Activated CD8-positive, alpha-beta memory T cell treated with anti-CD3 and anti-CD28 coated beads for 1 hour (primary cell): ENCODE measurements at regions not wholly inside any gene's neighbourhood (a gene's known extent, or its start where the extent isn't known, plus 50 kb on each side); places are given as distances from the start of the nearest gene placed in this dataset.

ENCODE experiments used
- DNase-seq, 2 donors: peaks; one replicate each; pipeline ENCODE4 v3.0.0-alpha.2; 2020; ENCODE audit warnings: low read depth in 1 of 2; ENCODE audit errors: extremely low read depth in 1 of 2

GRCh38 chr2:5841126-5841525 is 148.9 kb downstream of the SOX11 start:
- no peak for DNase-seq

GRCh38 chr2:5842326-5842725 is 150.1 kb downstream of the SOX11 start:
- no peak for DNase-seq

DNA sequence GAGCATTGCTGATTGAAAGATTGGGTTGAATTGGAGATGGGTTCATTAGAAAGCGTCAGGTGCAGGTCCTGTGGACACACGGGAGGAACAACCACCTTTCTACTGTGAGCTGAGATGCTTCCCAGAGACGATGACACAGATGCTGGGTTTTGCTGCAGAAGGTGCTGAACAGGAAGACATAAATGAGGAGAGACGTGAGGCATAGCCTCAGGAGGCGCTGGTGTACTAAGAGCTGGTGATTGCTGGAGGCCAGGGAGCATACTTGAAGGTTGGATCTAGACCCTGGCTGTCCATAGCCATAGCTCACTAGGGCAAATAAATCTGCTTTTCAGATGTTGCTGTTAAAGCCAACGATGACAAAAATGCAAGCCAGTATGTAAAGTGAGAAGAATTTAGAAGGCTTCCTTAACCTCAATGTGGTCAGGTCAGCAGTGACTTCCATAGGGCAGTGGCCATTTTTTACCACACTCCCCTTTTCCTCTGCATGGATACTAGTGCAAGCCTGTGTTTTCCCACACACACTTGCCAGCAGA is 153.7 kb downstream of the SOX11 start:
- no peak for DNase-seq

GRCh38 chr2:5846881-5847280 is 154.7 kb downstream of the SOX11 start:
- no peak for DNase-seq

- no peak for DNase-seq
Measured at GRCh38 chr2:5849562-5849961, 157.4 kb downstream of the SOX11 start.

GRCh38 chr2:5851410-5851809 is 159.2 kb downstream of the SOX11 start:
- DNase-seq = no peak

- DNase-seq = no peak
Measured at GRCh38 chr2:5854797-5855196, 162.6 kb downstream of the SOX11 start.

GRCh38 chr2:5867056-5867455 is 174.9 kb downstream of the SOX11 start:
- DNase-seq = no peak

DNA sequence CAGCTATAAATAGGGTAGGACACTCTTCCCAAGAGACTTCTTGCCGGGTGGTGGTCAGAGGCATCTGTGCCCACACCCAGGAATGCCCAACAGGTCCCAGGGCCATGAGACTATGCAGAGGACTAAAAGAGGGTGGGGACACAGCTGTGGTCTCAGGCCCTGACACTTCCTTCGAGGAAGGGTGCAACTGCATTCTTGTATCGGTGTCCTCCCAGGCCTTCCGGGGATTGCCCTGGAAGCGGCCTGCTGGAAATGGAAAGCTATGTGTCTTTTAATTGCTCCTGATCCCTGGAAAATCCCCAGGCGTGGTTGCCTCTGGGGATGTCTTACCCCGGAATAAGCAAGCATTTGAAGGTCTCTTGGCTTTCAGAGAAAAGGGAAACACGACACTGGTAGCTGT is 176.7 kb downstream of the SOX11 start:
- DNase-seq = no peak

DNA sequence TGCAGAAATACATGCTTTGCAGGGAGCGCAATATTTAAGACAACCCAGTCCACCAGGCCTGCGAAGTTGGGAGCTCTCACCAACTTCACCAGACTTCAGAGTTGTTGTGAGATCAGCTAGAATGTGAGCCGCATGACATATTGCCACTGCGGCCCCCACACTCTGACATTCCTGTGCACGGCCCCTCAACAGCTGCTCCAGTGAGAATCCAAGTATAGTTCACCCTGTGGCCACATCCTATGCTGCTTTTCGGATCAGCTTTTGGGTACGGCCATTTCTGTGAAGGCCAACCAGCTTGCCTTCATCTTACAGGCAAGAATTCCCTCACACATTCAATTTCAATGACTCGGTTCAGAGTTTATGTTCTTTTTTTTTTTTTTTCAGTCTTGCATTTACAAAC is 177.8 kb downstream of the SOX11 start:
- DNase-seq = no peak

DNA sequence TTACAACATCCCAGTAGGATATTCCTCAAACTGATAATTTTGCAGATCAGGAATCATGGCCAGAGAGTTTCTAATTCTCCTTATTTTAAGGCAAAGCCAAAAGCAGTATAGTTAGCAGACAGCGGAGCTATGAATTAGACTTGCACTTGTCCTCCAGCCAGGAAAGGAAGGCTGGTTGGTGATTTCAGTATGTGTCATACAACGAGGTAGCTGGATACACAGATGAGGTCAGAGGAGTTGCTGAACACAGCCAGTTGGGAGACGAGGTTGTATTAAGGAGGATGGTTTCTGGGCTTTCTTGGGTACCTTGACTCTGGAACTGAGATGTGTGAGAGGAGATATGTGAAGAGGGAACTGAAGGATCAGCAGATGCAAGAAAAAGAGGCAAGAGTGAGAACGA is 185.2 kb downstream of the SOX11 start:
- DNase-seq = no peak

- DNase-seq = no peak
Measured at GRCh38 chr2:5885451-5886173, 193.4 kb downstream of the SOX11 start.

- DNase-seq = no peak
Measured at GRCh38 chr2:5886462-5886861, 194.3 kb downstream of the SOX11 start.

GRCh38 chr2:5888126-5888525 is 195.9 kb downstream of the SOX11 start:
- DNase-seq = no peak

DNA sequence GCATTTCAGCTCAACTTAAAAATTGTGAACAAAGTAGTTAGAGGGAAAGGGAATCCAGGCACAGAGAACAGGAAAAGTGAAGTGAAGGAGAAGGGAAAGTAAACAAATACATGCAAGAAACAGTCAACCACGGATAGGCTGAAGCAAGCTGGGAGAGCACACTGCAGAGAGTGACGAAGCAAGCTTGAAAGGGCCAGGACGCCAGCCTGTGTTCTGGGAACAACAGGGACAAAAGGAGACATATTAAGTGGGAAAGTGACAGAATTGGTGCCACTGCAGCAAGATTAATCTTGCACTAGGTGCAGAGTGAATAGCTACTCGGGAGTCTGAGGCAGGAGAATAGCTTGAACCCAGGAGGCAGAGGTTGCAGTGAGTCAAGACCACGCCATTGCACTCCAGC is 197.3 kb downstream of the SOX11 start:
- no peak for DNase-seq

GRCh38 chr2:5894355-5894754 is 202.2 kb downstream of the SOX11 start:
- DNase-seq = no peak

DNA sequence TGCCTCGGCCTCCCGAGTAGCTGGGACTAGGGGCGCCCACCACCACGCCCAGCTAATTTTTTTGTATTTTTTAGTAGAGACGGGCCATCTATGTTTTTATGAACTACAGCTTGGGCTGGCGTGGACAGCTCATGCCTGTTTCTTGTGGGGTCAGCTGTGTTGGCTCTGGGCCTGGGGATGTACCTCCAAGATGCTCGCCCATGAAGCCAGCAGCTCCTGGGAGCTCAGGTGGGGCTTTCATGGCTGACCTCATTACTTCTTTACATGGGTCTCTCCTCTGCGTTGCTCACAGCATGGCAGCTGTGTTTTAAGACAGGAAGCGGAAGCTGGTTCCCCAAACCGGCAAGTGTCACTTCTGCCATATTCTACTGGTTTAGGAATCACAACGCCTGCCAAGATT is 203.1 kb downstream of the SOX11 start:
- no peak for DNase-seq

DNA sequence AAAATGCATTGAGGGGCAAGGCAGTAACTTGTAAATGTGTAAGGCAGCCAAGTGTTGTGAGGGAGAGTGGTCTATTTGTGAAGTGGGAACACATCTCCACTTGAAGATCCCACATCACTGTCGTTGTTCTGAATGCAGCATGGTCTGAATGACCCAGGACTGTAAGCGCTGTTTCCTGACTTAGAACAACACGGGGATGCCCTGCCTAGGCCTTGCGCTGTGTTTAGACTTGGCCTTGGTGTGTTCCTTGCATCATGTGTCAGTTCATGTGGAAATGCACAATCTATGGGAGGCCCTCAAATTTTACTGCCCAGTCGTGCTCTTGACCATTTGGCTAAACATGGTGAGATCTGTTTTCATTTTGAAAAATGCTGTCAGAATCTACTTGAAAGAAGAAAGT is 205.1 kb downstream of the SOX11 start:
- DNase-seq = no peak

- DNase-seq = no peak
Measured at GRCh38 chr2:5898667-5899066, 206.5 kb downstream of the SOX11 start.

GRCh38 chr2:5905661-5906060 is 213.5 kb downstream of the SOX11 start:
- DNase-seq = no peak

GRCh38 chr2:5908071-5908470 is 215.9 kb downstream of the SOX11 start:
- no peak for DNase-seq

- DNase-seq = no peak
Measured at GRCh38 chr2:5911718-5912117, 219.5 kb downstream of the SOX11 start.
